ENCODE measurements at regions not wholly inside any gene's neighbourhood (a gene's known extent, or its start where the extent isn't known, plus 50 kb on each side); places are given as distances from the start of the nearest gene placed in this dataset.
"Not testable (repeated sequence)": the region's sequence is repeated elsewhere in the genome, so short reads cannot be mapped to it uniquely, and the experiment has no call there.

GRCh38 chr2:78145997-78146722, 624.0 kb upstream of the LRRTM4 start:
- DNase-seq (ENCODE audit: low read depth): no peak

GRCh38 chr2:78147466-78147865, 625.3 kb upstream of the LRRTM4 start:
- no peak for DNase-seq (ENCODE audit: low read depth)

- no peak for DNase-seq (ENCODE audit: low read depth)
Measured at GRCh38 chr2:78154586-78154985, 632.4 kb upstream of the LRRTM4 start.

- DNase-seq (ENCODE audit: low read depth): no peak
Measured at GRCh38 chr2:78162202-78162601, 640.0 kb upstream of the LRRTM4 start.

- DNase-seq (ENCODE audit: low read depth): not testable (repeated sequence)
Measured at GRCh38 chr2:78172157-78172556, 650.0 kb upstream of the LRRTM4 start.

- no peak for DNase-seq (ENCODE audit: low read depth)
Measured at GRCh38 chr2:78175645-78176044, 653.5 kb upstream of the LRRTM4 start.

GRCh38 chr2:78201064-78201575, 678.9 kb upstream of the LRRTM4 start:
- DNase-seq (ENCODE audit: low read depth): no peak

- no peak for DNase-seq (ENCODE audit: low read depth)
Measured at GRCh38 chr2:78202366-78202765, 680.2 kb upstream of the LRRTM4 start.

GRCh38 chr2:78202986-78203670, 681.0 kb upstream of the LRRTM4 start:
- DNase-seq (ENCODE audit: low read depth): no peak

- DNase-seq (ENCODE audit: low read depth): no peak
Measured at GRCh38 chr2:78218066-78218465, 695.9 kb upstream of the LRRTM4 start.

- DNase-seq (ENCODE audit: low read depth): no peak
Measured at GRCh38 chr2:78237704-78238103, 715.5 kb upstream of the LRRTM4 start.

- no peak for DNase-seq (ENCODE audit: low read depth)
Measured at GRCh38 chr2:78245394-78246135, 723.4 kb upstream of the LRRTM4 start.

- DNase-seq (ENCODE audit: low read depth): no peak
Measured at GRCh38 chr2:78251708-78252107, 729.5 kb upstream of the LRRTM4 start.

GRCh38 chr2:78260861-78261260, 738.7 kb upstream of the LRRTM4 start:
- DNase-seq (ENCODE audit: low read depth): no peak

- DNase-seq (ENCODE audit: low read depth): no peak
Measured at GRCh38 chr2:78261454-78261853, 739.3 kb upstream of the LRRTM4 start.

GRCh38 chr2:78262089-78262488, 739.9 kb upstream of the LRRTM4 start:
- not testable (repeated sequence) for DNase-seq (ENCODE audit: low read depth)

- DNase-seq (ENCODE audit: low read depth): no peak
Measured at GRCh38 chr2:78262713-78263375, 740.7 kb upstream of the LRRTM4 start.

GRCh38 chr2:78263571-78263970, 741.4 kb upstream of the LRRTM4 start:
- no peak for DNase-seq (ENCODE audit: low read depth)

GRCh38 chr2:78264130-78264529, 742.0 kb upstream of the LRRTM4 start:
- no peak for DNase-seq (ENCODE audit: low read depth)

- no peak for DNase-seq (ENCODE audit: low read depth)
Measured at GRCh38 chr2:78281164-78281563, 744.3 kb upstream of the REG3G start.

GRCh38 chr2:78290581-78291214, 734.8 kb upstream of the REG3G start:
- DNase-seq (ENCODE audit: low read depth): no peak

- DNase-seq (ENCODE audit: low read depth): no peak
Measured at GRCh38 chr2:78293768-78294167, 731.7 kb upstream of the REG3G start.
